IMR-90 (cell line): ENCODE measurements at regions not wholly inside any gene's neighbourhood (a gene's known extent, or its start where the extent isn't known, plus 50 kb on each side); places are given as distances from the start of the nearest gene placed in this dataset.
A peak's percentile ranks its signal among the peaks of the same experiment; 100 is the strongest.

Experiments used
- ATAC-seq: fragments of 200-7000 bp; cut with Tn5 transposase; 2 replicates; pipeline ENCODE4 v1.9.1; 2020; ENCODE audit warnings: low read depth, mild to moderate bottlenecking, moderate library complexity
- BruUV-seq: library from RNA; stranded (reverse); fragments of 400-500 nt; replicated peaks from 2 replicates; lab custom pipeline; 2021; lab: Mats Ljungman, UMichigan
- CTCF ChIA-PET: fragments of 300-600 bp; formaldehyde crosslinking; extraction: SDS; loops from one replicate; lab custom pipeline; 2021; ENCODE audit warnings: antibody characterized with exemption; lab: Yijun Ruan, JAX
- POLR2A ChIA-PET: fragments of 300-600 bp; sonication (Branson Sonifier 250); formaldehyde crosslinking; loops from one replicate; lab custom pipeline; 2022; ENCODE audit warnings: antibody characterized with exemption; ENCODE audit not compliant: unreplicated experiment; lab: Charles Lee
- DNase-seq: peaks from one replicate; pipeline ENCODE4 v3.0.0; 2013
- H2AFZ ChIP-seq: replicated peaks from 2 replicates; pipeline ENCODE3; 2013; ENCODE audit warnings: low read length, mild to moderate bottlenecking; ENCODE audit not compliant: poor library complexity
- H2AK5ac ChIP-seq: 2 replicates; pipeline ENCODE4 v1.6.1; 2013; ENCODE audit warnings: low read depth, low read length, inconsistent platforms
- H2AK9ac ChIP-seq: replicated peaks from 2 replicates; pipeline ENCODE3; 2013; ENCODE audit warnings: mild to moderate bottlenecking, low read depth, low read length, moderate library complexity; ENCODE audit not compliant: poor library complexity
- H2BK120ac ChIP-seq: 2 replicates; pipeline ENCODE4 v1.6.1; 2013; ENCODE audit warnings: low read depth, low read length, inconsistent platforms
- H2BK15ac ChIP-seq: 3 replicates; pipeline ENCODE4 v1.6.1; 2013; ENCODE audit warnings: low read depth, low read length, inconsistent platforms
- H2BK20ac ChIP-seq: 2 replicates; pipeline ENCODE4 v1.6.1; 2013; ENCODE audit warnings: low read depth, mild to moderate bottlenecking, inconsistent platforms, low read length, moderate library complexity
- H2BK5ac ChIP-seq: 2 replicates; pipeline ENCODE4 v1.6.1; 2013; ENCODE audit warnings: mild to moderate bottlenecking, low read depth, low read length, inconsistent platforms; ENCODE audit not compliant: poor library complexity, severe bottlenecking
- H3K14ac ChIP-seq: replicated peaks from 2 replicates; pipeline ENCODE4 v1.6.1; 2013; ENCODE audit warnings: low read depth, low read length, inconsistent platforms
- H3K18ac ChIP-seq: 2 replicates; pipeline ENCODE4 v1.6.1; 2013; ENCODE audit warnings: low read depth, low read length, control low read depth
- H3K23ac ChIP-seq: 2 replicates; pipeline ENCODE4 v1.6.1; 2013; ENCODE audit warnings: low read depth, low read length, inconsistent platforms
- H3K27ac ChIP-seq: 2 replicates; pipeline ENCODE4 v1.5.1; 2013; ENCODE audit warnings: mild to moderate bottlenecking, control low read depth, low read length; ENCODE audit not compliant: insufficient read depth
- H3K27me3 ChIP-seq: 2 replicates; pipeline ENCODE4 v1.6.1; 2013; ENCODE audit warnings: low read length; ENCODE audit not compliant: control insufficient read depth, insufficient read depth
- H3K36me3 ChIP-seq: 2 replicates; pipeline ENCODE4 v1.6.1; 2013; ENCODE audit warnings: low read length, mixed read lengths; ENCODE audit not compliant: control insufficient read depth, insufficient read depth
- H3K4ac ChIP-seq: 2 replicates; pipeline ENCODE4 v1.6.1; 2013; ENCODE audit warnings: low read depth, low read length, inconsistent platforms
- H3K4me1 ChIP-seq: 2 replicates; pipeline ENCODE4 v1.6.1; 2013; ENCODE audit warnings: low read length, mixed read lengths; ENCODE audit not compliant: control insufficient read depth, insufficient read depth
- H3K4me2 ChIP-seq: 2 replicates; pipeline ENCODE4 v1.6.1; 2013; ENCODE audit warnings: low read depth, mild to moderate bottlenecking, control low read depth, low read length, moderate library complexity
- H3K4me3 ChIP-seq: 2 replicates; pipeline ENCODE4 v1.5.1; 2013; ENCODE audit warnings: low read depth, mild to moderate bottlenecking, control low read depth, low read length, moderate library complexity; ENCODE audit not compliant: insufficient read depth
- H3K56ac ChIP-seq: 2 replicates; pipeline ENCODE4 v1.6.1; 2013; ENCODE audit warnings: low read length, inconsistent platforms; ENCODE audit not compliant: insufficient read depth; ENCODE audit errors: extremely low read depth
- H3K79me1 ChIP-seq, 2 experiments: 2 replicates each; pipeline ENCODE4 v1.6.1; 2013; ENCODE audit warnings: low read length in 2 of 2, inconsistent platforms in 1 of 2, low read depth in 1 of 2
- H3K9ac ChIP-seq: 2 replicates; pipeline ENCODE4 v1.6.1; 2013; ENCODE audit warnings: low read depth, low read length, control low read depth
- H3K9me1 ChIP-seq: 2 replicates; pipeline ENCODE4 v1.6.1; 2013; ENCODE audit warnings: low read length, inconsistent platforms; ENCODE audit not compliant: insufficient read depth
- H3K9me3 ChIP-seq: 2 replicates; pipeline ENCODE4 v1.6.1; 2013; ENCODE audit warnings: low read length; ENCODE audit not compliant: control insufficient read depth, insufficient read depth
- H4K20me1 ChIP-seq: 2 replicates; pipeline ENCODE4 v1.6.1; 2013; ENCODE audit warnings: low read length, inconsistent platforms; ENCODE audit not compliant: insufficient read depth
- H4K5ac ChIP-seq: 2 replicates; pipeline ENCODE4 v1.6.1; 2013; ENCODE audit warnings: mild to moderate bottlenecking, low read depth, low read length, control low read depth
- H4K8ac ChIP-seq, 2 experiments: 2 replicates each; pipeline ENCODE4 v1.6.1; 2013; ENCODE audit warnings: low read depth in 2 of 2, low read length in 2 of 2, control low read depth in 1 of 2, inconsistent platforms in 1 of 2
- H4K91ac ChIP-seq: 2 replicates; pipeline ENCODE4 v1.6.1; 2013; ENCODE audit warnings: low read depth, low read length, inconsistent platforms; ENCODE audit not compliant: insufficient read depth
- BHLHE40 ChIP-seq: fragments of 150-350 bp; IDR thresholded peaks from 2 replicates; pipeline ENCODE4 v1.6.1; 2016; ENCODE audit warnings: mild to moderate bottlenecking, low read depth, low read length
- CHD1 ChIP-seq: IDR thresholded peaks from 2 replicates; pipeline ENCODE4 v1.6.1; 2012; ENCODE audit warnings: low read depth, low read length, improper control_type of control experiment
- CTCF ChIP-seq: conservative IDR thresholded peaks from 2 replicates; pipeline ENCODE4 v1.5.1; 2012; ENCODE audit warnings: mild to moderate bottlenecking, low read depth, low read length, improper control_type of control experiment
- ELK1 ChIP-seq: fragments of 150-350 bp; IDR thresholded peaks from 2 replicates; pipeline ENCODE4 v1.6.1; 2016; ENCODE audit warnings: low read depth, mild to moderate bottlenecking, low read length, moderate library complexity, borderline replicate concordance
- MAFK ChIP-seq: IDR thresholded peaks from 2 replicates; pipeline ENCODE4 v1.6.1; 2012; ENCODE audit warnings: low read depth, low read length, improper control_type of control experiment
- MAZ ChIP-seq: IDR thresholded peaks from 2 replicates; pipeline ENCODE4 v1.6.1; 2012; ENCODE audit warnings: low read depth, mild to moderate bottlenecking, low read length, improper control_type of control experiment, moderate library complexity, borderline replicate concordance
- MXI1 ChIP-seq: IDR thresholded peaks from 2 replicates; pipeline ENCODE4 v1.6.1; 2012; ENCODE audit warnings: low read depth, mild to moderate bottlenecking, low read length, moderate library complexity, borderline replicate concordance
- POLR2A ChIP-seq: IDR thresholded peaks from 2 replicates; pipeline ENCODE4 v1.6.1; 2012; ENCODE audit warnings: mild to moderate bottlenecking, low read depth, low read length
- RAD21 ChIP-seq: IDR thresholded peaks from 2 replicates; pipeline ENCODE4 v1.6.1; 2012; ENCODE audit warnings: low read length, improper control_type of control experiment
- RCOR1 ChIP-seq: IDR thresholded peaks from 2 replicates; pipeline ENCODE4 v1.6.1; 2012; ENCODE audit warnings: mild to moderate bottlenecking, low read length, improper control_type of control experiment; ENCODE audit not compliant: insufficient replicate concordance
- RFX5 ChIP-seq: IDR thresholded peaks from 2 replicates; pipeline ENCODE4 v1.8.0; 2012; ENCODE audit warnings: low read depth, mild to moderate bottlenecking, low read length, moderate library complexity
- SMC3 ChIP-seq: fragments of 150-350 bp; IDR thresholded peaks from 2 replicates; pipeline ENCODE4 v1.6.1; 2016; ENCODE audit warnings: low read depth, mild to moderate bottlenecking, antibody characterized with exemption, low read length, moderate library complexity
- USF2 ChIP-seq: fragments of 150-350 bp; IDR thresholded peaks from 2 replicates; pipeline ENCODE4 v1.6.1; 2017; ENCODE audit warnings: mild to moderate bottlenecking, antibody characterized with exemption, low read length, low read depth
- WGBS, 2 experiments: methylation state at CpG; one replicate each; pipeline versions ENCODE4 v1.1.5 to v1.1.7; 2013; ENCODE audit warnings: missing lambda C conversion rate in 2 of 2; ENCODE audit not compliant: insufficient read length in 1 of 2; ENCODE audit errors: extremely low coverage in 2 of 2; 5-methylcytosine and 5-hydroxymethylcytosine counted together
- dilution Hi-C: fragments of 300-500 bp; cut with HindIII; formaldehyde crosslinking; loops from one replicate; pipeline ENCODE4 v1.14.3; 2018; ENCODE audit warnings: low sequenced_read_pairs; ENCODE audit not compliant: unreplicated experiment
- in situ Hi-C: fragments of 300-500 bp; cut with MboI; formaldehyde crosslinking; loops from 3 replicates; pipeline ENCODE4 v1.14.3; 2019; ENCODE audit warnings: low sequenced_read_pairs, inconsistent platforms, mixed read lengths
- intact Hi-C: fragments of 100-400 bp; cut with micrococcal nuclease; formaldehyde crosslinking; loops from 2 replicates; pipeline ENCODE4 v1.10.0; 2022

GRCh38 chr9:94164806-94165549 lies 80.7 kb downstream of the PTPDC1 start:
- Histone ChIP-seq H2AK5ac (0 out of 2 replicates have a peak overlapping the region, but pooled peaks have one; percentile 5), H3K56ac (no peak overlapping the region), H3K27ac (no peak overlapping the region), H2BK5ac (no peak overlapping the region), H3K79me1 (0 out of 4 replicates have a peak, but pooled peaks cover 0 to 3% of the 10 kb centered on the region in 2 experiments), H3K27me3 (no peaks in the 10 kb centered on the region), H3K4me3 (no peak overlapping the region), H4K8ac (peak overlapping the region; percentile 14 to 95), H3K36me3 (0 out of 2 replicates have a peak, but pooled peaks cover 2% of the 10 kb centered on the region), H3K4me1 (no peaks in the 10 kb centered on the region), H3K9me3 (no peaks in the 10 kb centered on the region), H2AFZ (peak overlapping the region; percentile 94), H3K9ac (no peak overlapping the region), H3K4me2 (no peak overlapping the region), H2AK9ac (no peak overlapping the region), H2BK20ac (0 out of 2 replicates have a peak overlapping the region, but pooled peaks have one; percentile 14), H3K9me1 (no peaks in the 10 kb centered on the region; the same call in 1 of the 2 replicates), H4K5ac (peak overlapping the region; percentile 41), H4K91ac (peak overlapping the region; percentile 61; the same call in 1 of the 2 replicates), H3K4ac (no peak overlapping the region; the same call in 1 of the 2 replicates), H3K18ac (no peak overlapping the region), H4K20me1 (peaks cover 32% of the 10 kb centered on the region), H2BK15ac (0 out of 3 replicates have a peak overlapping the region, but pooled peaks have one; percentile 18), H3K14ac (no peak overlapping the region), H2BK120ac (no peak overlapping the region), H3K23ac (no peak overlapping the region)
- intact Hi-C loops: no loop called here
- CTCF ChIA-PET: no interaction called here
- POLR2A ChIA-PET: no interaction called here
- WGBS, 2 experiments: 83% methylated on average over 1 of the region's 5 CpGs; no CpG with 5 or more reads in 1 of the 2 experiments
- no TSS peak for BruUV-seq
- dilution Hi-C loops: no loop called here
- ATAC-seq: no peak
- DNase-seq: no peak
- TF ChIP-seq POLR2A (no peak), MAFK (no peak), MXI1 (no peak), USF2 (no peak), MAZ (no peak), CTCF (no peak), BHLHE40 (no peak), ELK1 (no peak), RFX5 (no peak), CHD1 (no peak), SMC3 (no peak), RAD21 (no peak), RCOR1 (no peak)
- in situ Hi-C loops: loop anchor here (25.0 kb wide), 2 partner anchors 97 to 703 kb away; partner anchors contain the start of genes FAM120A, FAM120AOS and ZNF169
